Esophagus muscularis mucosa (tissue), 4 donors: ENCODE measurements at regions not wholly inside any gene's neighbourhood (a gene's known extent, or its start where the extent isn't known, plus 50 kb on each side); places are given as distances from the start of the nearest gene placed in this dataset.

Source experiments
- DNase-seq: peaks from one replicate; pipeline ENCODE4 v3.0.0-alpha.2; 2017; ENCODE audit errors: extremely low spot score
- H3K27ac ChIP-seq, 4 donors: fragments of 200-600 bp; sonication (generic); replicated peaks in 1 of 4; 1 replicate in 3 of 4; 2 replicates in 1 of 4; pipeline ENCODE4 v1.5.1; 2016 to 2019; ENCODE audit warnings: mild to moderate bottlenecking in 1 of 4
- H3K27me3 ChIP-seq, 4 donors: fragments of 200-600 bp; sonication (generic); one replicate each; pipeline versions ENCODE4 v1.5.1 to v1.6.0; 2016 to 2019
- H3K36me3 ChIP-seq, 4 donors: fragments of 200-600 bp; sonication (generic); one replicate each; pipeline ENCODE4 v1.5.1; 2016 to 2019
- H3K4me1 ChIP-seq, 4 donors: fragments of 200-600 bp; sonication (generic); one replicate each; pipeline ENCODE4 v1.5.1; 2016 to 2019
- H3K4me3 ChIP-seq, 4 donors: fragments of 200-600 bp; sonication (generic); 1 replicate in 2 of 4; 2 replicates in 2 of 4; pipeline ENCODE4 v1.5.1; 2016 to 2019; ENCODE audit warnings: mild to moderate bottlenecking in 4 of 4, moderate library complexity in 1 of 4
- H3K9me3 ChIP-seq, 4 donors: fragments of 200-600 bp; sonication (generic); 1 replicate in 3 of 4; 2 replicates in 1 of 4; pipeline ENCODE4 v1.5.1; 2016 to 2019
- EP300 ChIP-seq: sonication (generic); formaldehyde crosslinking; IDR thresholded peaks from one replicate; pipeline ENCODE4 v1.6.1; 2017; ENCODE audit warnings: antibody characterized with exemption
- POLR2A ChIP-seq: fragments of 450-650 bp; IDR thresholded peaks from one replicate; pipeline ENCODE4 v1.6.1; 2017; ENCODE audit warnings: antibody characterized with exemption, moderate library complexity, mild to moderate bottlenecking, low read depth
- POLR2AphosphoS5 ChIP-seq, 2 donors: sonication (generic); formaldehyde crosslinking; IDR thresholded peaks; one replicate each; pipeline ENCODE4 v1.6.1; 2017; ENCODE audit warnings: antibody characterized with exemption in 2 of 2
- WGBS: methylation state at CpG from one replicate; pipeline ENCODE4 v1.1.5; 2018; 5-methylcytosine and 5-hydroxymethylcytosine counted together
- intact Hi-C: fragments of 100-400 bp; cut with DNase I; formaldehyde crosslinking; loops from one replicate; pipeline ENCODE4 v1.15.1; 2023
- TF ChIP-seq, protein P1 (sequence below), 3 experiments: fragments of 200-600 bp in 2 of 3; fragments of 450-650 bp in 1 of 3; sonication (generic) in 2 of 3; IDR thresholded peaks; one replicate each; pipeline ENCODE4 v1.5.1; 2017 to 2019; ENCODE audit warnings: antibody characterized with exemption in 3 of 3, mild to moderate bottlenecking in 2 of 3, moderate library complexity in 1 of 3

DNA sequence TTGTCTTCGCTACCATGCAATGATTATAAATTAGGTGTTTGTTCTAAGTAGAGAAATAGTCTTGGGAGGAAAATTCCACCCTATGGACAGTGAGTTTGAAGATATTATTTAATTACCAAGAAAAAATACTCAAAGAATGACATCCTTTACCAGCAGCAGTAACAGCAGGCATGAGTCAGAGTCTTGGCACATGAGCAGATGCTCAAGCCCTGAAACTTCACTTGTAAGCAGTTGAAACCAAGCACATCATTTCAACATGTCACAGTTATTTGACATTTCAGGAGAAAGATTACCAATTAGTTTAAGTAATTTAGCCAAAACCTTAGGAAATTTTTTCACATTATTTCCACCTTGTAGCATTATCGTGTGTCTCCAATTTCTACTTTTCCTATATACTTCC, 99.2 kb downstream of the C12orf50 start:
- H3K4me1 ChIP-seq = no peaks in the 10 kb centered on the region
- WGBS = 54% methylated on average over 2 of the region's 2 CpGs

DNA sequence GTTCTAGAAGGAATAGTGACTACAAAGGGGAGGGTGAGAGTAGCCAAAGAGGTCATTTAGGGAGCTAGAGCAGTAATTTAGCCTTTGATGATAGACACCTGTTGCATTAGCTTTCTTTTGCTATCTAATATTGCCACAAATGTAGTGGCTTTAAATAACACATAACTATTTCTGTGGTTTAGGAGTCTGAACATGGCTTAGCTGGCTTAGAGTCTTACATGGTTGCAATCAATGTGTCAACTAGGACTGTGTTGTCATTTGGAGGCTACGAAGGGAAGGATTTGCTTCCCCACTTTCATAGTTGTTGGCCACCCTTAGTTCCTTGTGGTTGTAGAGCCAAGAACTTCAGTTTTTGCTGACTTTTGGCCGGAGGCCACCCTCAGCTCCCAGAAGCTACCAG, 99.9 kb downstream of the C12orf50 start:
- no peaks in the 10 kb centered on the region for H3K9me3 ChIP-seq
- DNase-seq = no peak
- H3K4me1 ChIP-seq = no peaks in the 10 kb centered on the region
- no peak for TF ChIP-seq POLR2AphosphoS5 (IDR thresholded peaks at IDR 0.05)
- TF ChIP-seq EP300 = no peak
- no peak for TF ChIP-seq POLR2A
- TF ChIP-seq, protein P1, sequence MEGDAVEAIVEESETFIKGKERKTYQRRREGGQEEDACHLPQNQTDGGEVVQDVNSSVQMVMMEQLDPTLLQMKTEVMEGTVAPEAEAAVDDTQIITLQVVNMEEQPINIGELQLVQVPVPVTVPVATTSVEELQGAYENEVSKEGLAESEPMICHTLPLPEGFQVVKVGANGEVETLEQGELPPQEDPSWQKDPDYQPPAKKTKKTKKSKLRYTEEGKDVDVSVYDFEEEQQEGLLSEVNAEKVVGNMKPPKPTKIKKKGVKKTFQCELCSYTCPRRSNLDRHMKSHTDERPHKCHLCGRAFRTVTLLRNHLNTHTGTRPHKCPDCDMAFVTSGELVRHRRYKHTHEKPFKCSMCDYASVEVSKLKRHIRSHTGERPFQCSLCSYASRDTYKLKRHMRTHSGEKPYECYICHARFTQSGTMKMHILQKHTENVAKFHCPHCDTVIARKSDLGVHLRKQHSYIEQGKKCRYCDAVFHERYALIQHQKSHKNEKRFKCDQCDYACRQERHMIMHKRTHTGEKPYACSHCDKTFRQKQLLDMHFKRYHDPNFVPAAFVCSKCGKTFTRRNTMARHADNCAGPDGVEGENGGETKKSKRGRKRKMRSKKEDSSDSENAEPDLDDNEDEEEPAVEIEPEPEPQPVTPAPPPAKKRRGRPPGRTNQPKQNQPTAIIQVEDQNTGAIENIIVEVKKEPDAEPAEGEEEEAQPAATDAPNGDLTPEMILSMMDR (IDR thresholded peaks at IDR 0.05) = no peak
- H3K27me3 ChIP-seq = no peaks in the 10 kb centered on the region
- H3K27ac ChIP-seq = no peak overlapping the region
- intact Hi-C loops = no loop called here
- H3K36me3 ChIP-seq = no peaks in the 10 kb centered on the region
- 81% methylated on average over 2 of the region's 2 CpGs for WGBS
- no peak overlapping the region for H3K4me3 ChIP-seq

More for the DNA sequence above, 99.2 kb downstream of the C12orf50 start:
- no peak overlapping the region for H3K4me3 ChIP-seq
- H3K27me3 ChIP-seq = no peaks in the 10 kb centered on the region
- no peak overlapping the region for H3K27ac ChIP-seq
- intact Hi-C loops = no loop called here
- H3K36me3 ChIP-seq = no peaks in the 10 kb centered on the region
- no peaks in the 10 kb centered on the region for H3K9me3 ChIP-seq
- TF ChIP-seq POLR2AphosphoS5 (IDR thresholded peaks at IDR 0.05) = no peak
- no peak for TF ChIP-seq EP300
- no peak for TF ChIP-seq POLR2A
- TF ChIP-seq, protein P1 (IDR thresholded peaks at IDR 0.05) = no peak
- DNase-seq = no peak

DNA sequence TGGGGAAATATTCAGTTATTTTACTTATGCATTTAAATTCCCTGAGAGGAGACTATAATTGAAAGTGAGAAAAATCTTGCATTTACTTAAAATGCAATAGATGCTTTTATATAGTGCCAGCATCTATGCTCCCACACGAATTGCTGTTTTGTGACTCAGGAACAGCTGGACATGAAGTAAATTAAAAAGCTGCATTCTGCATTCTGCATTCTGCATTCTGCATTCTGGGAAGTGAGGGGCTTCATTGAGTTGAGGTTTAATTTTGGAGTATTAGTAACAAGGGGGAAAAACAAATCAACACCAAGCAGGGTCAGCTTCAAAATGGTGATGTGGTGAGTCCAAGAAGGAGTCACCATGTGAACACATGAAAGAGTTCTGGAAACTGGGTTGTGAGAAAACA, 101.2 kb downstream of the C12orf50 start:
- 58% methylated on average over 1 of the region's 1 CpG for WGBS
- H3K27ac ChIP-seq = no peak overlapping the region
- intact Hi-C loops = no loop called here
- no peaks in the 10 kb centered on the region for H3K4me1 ChIP-seq
- no peak for DNase-seq
- H3K27me3 ChIP-seq = no peaks in the 10 kb centered on the region
- H3K4me3 ChIP-seq = no peak overlapping the region
- H3K9me3 ChIP-seq = no peaks in the 10 kb centered on the region
- no peaks in the 10 kb centered on the region for H3K36me3 ChIP-seq
- no peak for TF ChIP-seq EP300
- TF ChIP-seq POLR2AphosphoS5 (IDR thresholded peaks at IDR 0.05) = no peak
- TF ChIP-seq POLR2A = no peak
- TF ChIP-seq, protein P1 (IDR thresholded peaks at IDR 0.05) = no peak

DNA sequence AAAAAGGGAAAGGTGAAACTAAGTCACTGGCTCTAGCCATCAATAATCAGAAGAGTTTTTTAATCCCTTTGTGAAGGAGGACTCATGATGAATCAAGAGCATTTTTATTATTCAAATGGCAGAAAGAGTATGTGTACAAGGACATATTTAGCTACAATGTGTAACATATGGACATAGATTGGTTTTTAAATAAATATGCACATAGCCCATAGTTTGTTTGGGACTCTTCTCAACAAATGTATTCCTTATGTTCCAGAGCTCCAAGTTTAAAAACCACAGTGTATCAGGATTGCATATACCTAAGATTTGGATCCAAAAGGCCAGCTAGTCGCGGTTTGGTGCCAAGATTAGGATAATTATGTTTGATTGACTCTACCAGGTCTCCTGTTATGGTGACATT, 104.2 kb downstream of the C12orf50 start:
- TF ChIP-seq POLR2A = no peak
- TF ChIP-seq EP300 = no peak
- TF ChIP-seq POLR2AphosphoS5 (IDR thresholded peaks at IDR 0.05) = no peak
- TF ChIP-seq, protein P1 (IDR thresholded peaks at IDR 0.05) = no peak
- Histone ChIP-seq H3K36me3 (no peaks in the 10 kb centered on the region), H3K4me1 (no peaks in the 10 kb centered on the region), H3K27ac (no peak overlapping the region), H3K4me3 (no peak overlapping the region), H3K27me3 (no peaks in the 10 kb centered on the region), H3K9me3 (no peaks in the 10 kb centered on the region)
- 74% methylated on average over 2 of the region's 2 CpGs for WGBS
- intact Hi-C loops = no loop called here
- DNase-seq = no peak

DNA sequence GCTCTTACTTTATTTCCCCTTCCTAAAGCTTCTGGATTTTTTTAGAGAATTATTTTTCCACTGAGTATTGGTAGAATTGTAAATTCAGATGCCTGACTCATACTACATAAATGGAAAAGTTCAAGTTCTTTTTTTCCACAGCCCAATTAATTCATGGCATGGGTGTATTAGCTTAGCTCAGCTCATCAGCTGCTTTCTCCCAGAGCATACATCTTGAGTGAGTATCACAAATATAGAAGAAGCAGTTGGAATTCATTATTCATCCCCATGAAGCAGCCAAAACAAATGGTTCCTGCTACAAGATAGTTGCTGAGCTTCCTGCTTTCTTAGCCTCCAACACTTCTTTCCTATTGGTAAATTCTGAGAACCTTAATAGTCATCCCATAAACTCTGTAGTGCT, 105.1 kb downstream of the C12orf50 start:
- H3K27me3 ChIP-seq = no peaks in the 10 kb centered on the region
- H3K9me3 ChIP-seq = no peaks in the 10 kb centered on the region
- no peaks in the 10 kb centered on the region for H3K4me1 ChIP-seq
- H3K36me3 ChIP-seq = no peaks in the 10 kb centered on the region
- H3K4me3 ChIP-seq = no peak overlapping the region
- H3K27ac ChIP-seq = no peak overlapping the region
- intact Hi-C loops = no loop called here
- TF ChIP-seq EP300 = no peak
- no peak for DNase-seq
